OCI-LY3 (cell line): ENCODE measurements at regions not wholly inside any gene's neighbourhood (a gene's known extent, or its start where the extent isn't known, plus 50 kb on each side); places are given as distances from the start of the nearest gene placed in this dataset.

Experiments
- CTCF ChIP-seq: fragments of 200-600, 300-600 bp; sonication (generic); IDR thresholded peaks from 2 replicates; pipeline ENCODE4 v1.5.1; 2014; ENCODE audit warnings: antibody characterized with exemption, low read length, low read depth
- EZH2phosphoT487 ChIP-seq: fragments of 200-600 bp; shearing (Covaris generic); IDR thresholded peaks from 2 replicates; pipeline ENCODE4 v1.6.1; 2018; ENCODE audit warnings: antibody characterized with exemption, mixed run types, low read depth

GRCh38 chr14:42480255-42480654 is 873.6 kb downstream of the LRFN5 start:
- TF ChIP-seq CTCF (no peak), EZH2phosphoT487 (no peak)
